SK-N-SH treated with all-trans-retinoic acid at 6 μM for 48 hours (cell line): ENCODE measurements at regions not wholly inside any gene's neighbourhood (a gene's known extent, or its start where the extent isn't known, plus 50 kb on each side); places are given as distances from the start of the nearest gene placed in this dataset.

ENCODE experiments used
- ATAC-seq: fragments of 200-7000 bp; cut with Tn5 transposase; 3 replicates; pipeline ENCODE4 v1.9.1; 2020; ENCODE audit warnings: mild to moderate bottlenecking, moderate library complexity
- ARNTL ChIP-seq: fragments of 450-650 bp; formaldehyde crosslinking; IDR thresholded peaks from 2 replicates; pipeline ENCODE4 v1.5.0; 2020; ENCODE audit warnings: low read depth, mild to moderate bottlenecking, moderate library complexity, borderline replicate concordance
- CREB5 ChIP-seq: fragments of 250-450 bp; sonication (Bioruptor Pico); IDR thresholded peaks from 2 replicates; pipeline ENCODE4 v1.5.1; 2020; ENCODE audit warnings: low read depth, mild to moderate bottlenecking, moderate library complexity
- CSDC2 ChIP-seq: fragments of 250-450 bp; sonication (Bioruptor Pico); IDR thresholded peaks from 2 replicates; pipeline ENCODE4 v1.5.0; 2020; ENCODE audit warnings: mild to moderate bottlenecking, moderate library complexity
- CSRNP3 ChIP-seq: fragments of 250-450 bp; sonication (Bioruptor Pico); IDR thresholded peaks from 2 replicates; pipeline ENCODE4 v1.5.1; 2021; ENCODE audit warnings: mild to moderate bottlenecking, moderate library complexity
- ESRRG ChIP-seq: fragments of 250-450 bp; sonication (Bioruptor Pico); IDR thresholded peaks from 2 replicates; pipeline ENCODE4 v1.6.1; 2021; ENCODE audit warnings: mild to moderate bottlenecking
- GLIS3 ChIP-seq: fragments of 250-450 bp; sonication (Bioruptor Pico); IDR thresholded peaks from 2 replicates; pipeline ENCODE4 v1.5.0; 2020; ENCODE audit warnings: mild to moderate bottlenecking, moderate library complexity
- OSR1 ChIP-seq: fragments of 250-450 bp; sonication (Bioruptor Pico); IDR thresholded peaks from 2 replicates; pipeline ENCODE4 v1.8.0; 2022; ENCODE audit warnings: moderate library complexity, mild to moderate bottlenecking, inconsistent platforms
- PATZ1 ChIP-seq: fragments of 250-450 bp; sonication (Bioruptor Pico); IDR thresholded peaks from 2 replicates; pipeline ENCODE4 v1.8.0; 2020; ENCODE audit warnings: mild to moderate bottlenecking, moderate library complexity, borderline replicate concordance
- POU6F1 ChIP-seq: fragments of 250-450 bp; sonication (Bioruptor Pico); IDR thresholded peaks from 2 replicates; pipeline ENCODE4 v1.8.0; 2021; ENCODE audit warnings: low read depth, mild to moderate bottlenecking, moderate library complexity, borderline replicate concordance
- PPARA ChIP-seq: fragments of 250-450 bp; sonication (Bioruptor Pico); IDR thresholded peaks from 2 replicates; pipeline ENCODE4 v1.5.0; 2020; ENCODE audit warnings: mild to moderate bottlenecking, borderline replicate concordance
- SNAI2 ChIP-seq: fragments of 250-450 bp; sonication (Bioruptor Pico); IDR thresholded peaks from 2 replicates; pipeline ENCODE4 v1.5.0; 2020; ENCODE audit warnings: mild to moderate bottlenecking, moderate library complexity
- TCF4 ChIP-seq: fragments of 250-450 bp; sonication (Bioruptor Pico); IDR thresholded peaks from 2 replicates; pipeline ENCODE4 v1.8.0; 2021; ENCODE audit warnings: mild to moderate bottlenecking, moderate library complexity, borderline replicate concordance
- TOX ChIP-seq: fragments of 250-450 bp; sonication (Bioruptor Pico); IDR thresholded peaks from 2 replicates; pipeline ENCODE4 v1.8.0; 2021; ENCODE audit warnings: mild to moderate bottlenecking, moderate library complexity, borderline replicate concordance
- TSHZ2 ChIP-seq: fragments of 250-450 bp; sonication (Bioruptor Pico); IDR thresholded peaks from 2 replicates; pipeline ENCODE4 v1.5.0; 2020; ENCODE audit warnings: mild to moderate bottlenecking, moderate library complexity
- ZC3H10 ChIP-seq: fragments of 250-450 bp; sonication (Bioruptor Pico); IDR thresholded peaks from 2 replicates; pipeline ENCODE4 v1.5.1; 2021; ENCODE audit warnings: mild to moderate bottlenecking, moderate library complexity
- ZFP3 ChIP-seq: fragments of 250-450 bp; sonication (Bioruptor Pico); IDR thresholded peaks from 2 replicates; pipeline ENCODE4 v1.5.0; 2020; ENCODE audit warnings: mild to moderate bottlenecking, moderate library complexity
- ZFP30 ChIP-seq: fragments of 450-650 bp; formaldehyde crosslinking; IDR thresholded peaks from 2 replicates; pipeline ENCODE4 v1.5.0; 2022; ENCODE audit warnings: mild to moderate bottlenecking, moderate library complexity
- ZNF565 ChIP-seq: fragments of 450-650 bp; formaldehyde crosslinking; conservative IDR thresholded peaks from 2 replicates; pipeline ENCODE4 v1.5.0; 2020; ENCODE audit warnings: low read depth, mild to moderate bottlenecking, moderate library complexity
- ZNF8 ChIP-seq: fragments of 450-650 bp; formaldehyde crosslinking; IDR thresholded peaks from 2 replicates; pipeline ENCODE4 v1.5.0; 2020; ENCODE audit warnings: mild to moderate bottlenecking, moderate library complexity

- ATAC-seq = no peak
- TF ChIP-seq OSR1 (CRISPR knock-in tag) (no peak), ZNF565 (CRISPR knock-in tag) (no peak), SNAI2 (no peak), CSDC2 (CRISPR knock-in tag) (no peak), ZFP30 (no peak), ESRRG (CRISPR knock-in tag) (no peak), ARNTL (CRISPR knock-in tag) (no peak), POU6F1 (CRISPR knock-in tag) (no peak), CSRNP3 (CRISPR knock-in tag) (no peak), PATZ1 (CRISPR knock-in tag) (no peak), ZNF8 (CRISPR knock-in tag) (no peak), TSHZ2 (no peak), PPARA (CRISPR knock-in tag) (no peak)
- TF ChIP-seq, all 23 proteins: peak for 0
Measured at GRCh38 chr16:55938126-55938525, 63.0 kb upstream of the CES5A start.

GRCh38 chr16:55933038-55933437, 57.9 kb upstream of the CES5A start:
- ATAC-seq = no peak
- TF ChIP-seq TSHZ2 (no peak), CSDC2 (CRISPR knock-in tag) (no peak), ZFP3 (no peak), SNAI2 (no peak), ZC3H10 (no peak), TCF4 (CRISPR knock-in tag) (no peak), ESRRG (CRISPR knock-in tag) (no peak), ARNTL (CRISPR knock-in tag) (no peak), ZFP30 (no peak), GLIS3 (CRISPR knock-in tag) (no peak), CREB5 (CRISPR knock-in tag) (no peak), TOX (CRISPR knock-in tag) (no peak), PPARA (CRISPR knock-in tag) (no peak), ZNF565 (CRISPR knock-in tag) (no peak)
